ENCODE measurements at regions not wholly inside any gene's neighbourhood (a gene's known extent, or its start where the extent isn't known, plus 50 kb on each side); places are given as distances from the start of the nearest gene placed in this dataset.
"Not testable (repeated sequence)": the region's sequence is repeated elsewhere in the genome, so short reads cannot be mapped to it uniquely, and the experiment has no call there.

- H3K36me3 ChIP-seq; DNase-seq (ENCODE audit: low spot score in 2 of 2); H3K27ac ChIP-seq; H3K27me3 ChIP-seq; H3K4me1 ChIP-seq; intact Hi-C loops (cut with DNase I; ENCODE audit: low total_unique reads); H3K4me3 ChIP-seq; H3K9me3 ChIP-seq: not testable (repeated sequence)
These were observed 81.5 kb downstream of the TRIM69 start for GRCh38 chr15:44817797-44818196.

DNA sequence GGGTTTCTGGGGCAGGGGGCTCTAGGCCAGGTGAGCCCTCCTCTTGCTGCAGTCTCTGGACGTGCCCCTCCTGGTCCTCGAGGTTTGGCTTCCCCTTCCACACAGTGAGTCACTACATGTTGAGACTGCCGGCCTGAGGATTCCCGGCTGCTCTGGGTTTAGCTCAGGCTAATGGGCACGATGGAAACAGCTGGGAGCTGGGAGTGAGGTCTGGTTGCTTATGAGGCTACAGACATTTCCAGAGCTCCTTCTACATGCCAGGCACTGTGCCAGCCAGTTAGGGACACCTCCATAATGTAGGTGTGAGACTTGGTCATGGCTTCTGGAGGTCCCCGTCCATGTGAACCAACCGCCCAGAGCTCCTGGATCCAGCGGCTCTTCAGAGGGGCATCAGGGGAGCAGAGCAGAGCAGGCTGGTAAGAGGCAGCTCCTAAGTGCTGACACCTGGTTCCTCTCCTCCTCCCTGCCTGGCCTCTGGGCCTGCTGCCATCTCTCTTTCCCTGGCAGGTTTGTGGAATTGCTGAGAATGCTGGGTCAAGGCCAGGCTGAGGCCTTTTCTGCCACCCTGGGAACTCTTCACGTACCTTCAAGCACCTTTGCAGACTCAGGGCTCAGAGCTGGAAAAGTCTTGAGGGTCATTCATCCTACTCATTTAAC is 83.1 kb downstream of the TRIM69 start:
- peak overlapping the region in 1 of 2 donors; percentile 26 for H3K27ac ChIP-seq
- H3K36me3 ChIP-seq; H3K9me3 ChIP-seq; H3K4me3 ChIP-seq; H3K4me1 ChIP-seq; intact Hi-C loops (cut with DNase I; ENCODE audit: low total_unique reads); H3K27me3 ChIP-seq: not testable (repeated sequence)
- peak; percentile 56 to 76 for DNase-seq (ENCODE audit: low spot score in 2 of 2)

GRCh38 chr15:44820535-44820934 is 84.2 kb downstream of the TRIM69 start:
- DNase-seq (ENCODE audit: low spot score in 2 of 2); H3K4me3 ChIP-seq; intact Hi-C loops (cut with DNase I; ENCODE audit: low total_unique reads); H3K36me3 ChIP-seq; H3K27ac ChIP-seq; H3K9me3 ChIP-seq; H3K27me3 ChIP-seq; H3K4me1 ChIP-seq: not testable (repeated sequence)

DNA sequence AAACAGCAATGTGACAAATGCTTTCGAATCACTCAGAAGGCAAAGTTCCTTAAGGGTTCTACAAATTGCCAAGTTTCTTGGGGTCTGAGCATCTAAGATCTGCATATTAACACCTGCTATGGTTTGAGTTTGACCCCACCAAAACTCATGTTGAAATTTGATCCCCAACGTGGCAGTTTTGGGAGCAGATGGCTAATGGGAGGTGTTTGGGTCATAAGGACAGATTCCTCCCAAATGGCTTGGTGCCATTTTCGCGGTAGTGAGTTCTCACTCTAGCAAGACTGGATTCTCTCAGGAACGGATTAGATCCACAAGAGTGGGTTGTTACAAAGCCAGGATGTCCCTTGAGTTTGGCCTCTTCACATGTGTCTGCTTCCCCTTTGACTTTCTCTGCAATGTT is 84.6 kb downstream of the TRIM69 start:
- H3K27me3 ChIP-seq; intact Hi-C loops (cut with DNase I; ENCODE audit: low total_unique reads); DNase-seq (ENCODE audit: low spot score in 2 of 2); H3K4me1 ChIP-seq; H3K36me3 ChIP-seq; H3K9me3 ChIP-seq; H3K27ac ChIP-seq; H3K4me3 ChIP-seq: not testable (repeated sequence)

- intact Hi-C loops (cut with DNase I; ENCODE audit: low total_unique reads); H3K4me1 ChIP-seq; H3K36me3 ChIP-seq; DNase-seq (ENCODE audit: low spot score in 2 of 2); H3K27ac ChIP-seq; H3K27me3 ChIP-seq; H3K9me3 ChIP-seq; H3K4me3 ChIP-seq: not testable (repeated sequence)
These were observed 88.2 kb downstream of the TRIM69 start for GRCh38 chr15:44824277-44825145.

GRCh38 chr15:44826583-44826982 is 90.3 kb downstream of the TRIM69 start:
- intact Hi-C loops (cut with DNase I; ENCODE audit: low total_unique reads); H3K27me3 ChIP-seq; H3K4me1 ChIP-seq; DNase-seq (ENCODE audit: low spot score in 2 of 2); H3K9me3 ChIP-seq; H3K36me3 ChIP-seq; H3K4me3 ChIP-seq; H3K27ac ChIP-seq: not testable (repeated sequence)

- H3K36me3 ChIP-seq; H3K9me3 ChIP-seq; intact Hi-C loops (cut with DNase I; ENCODE audit: low total_unique reads); H3K27ac ChIP-seq; H3K27me3 ChIP-seq; DNase-seq (ENCODE audit: low spot score in 2 of 2); H3K4me3 ChIP-seq; H3K4me1 ChIP-seq: not testable (repeated sequence)
These were observed 92.0 kb downstream of the TRIM69 start for GRCh38 chr15:44828229-44828914.

DNA sequence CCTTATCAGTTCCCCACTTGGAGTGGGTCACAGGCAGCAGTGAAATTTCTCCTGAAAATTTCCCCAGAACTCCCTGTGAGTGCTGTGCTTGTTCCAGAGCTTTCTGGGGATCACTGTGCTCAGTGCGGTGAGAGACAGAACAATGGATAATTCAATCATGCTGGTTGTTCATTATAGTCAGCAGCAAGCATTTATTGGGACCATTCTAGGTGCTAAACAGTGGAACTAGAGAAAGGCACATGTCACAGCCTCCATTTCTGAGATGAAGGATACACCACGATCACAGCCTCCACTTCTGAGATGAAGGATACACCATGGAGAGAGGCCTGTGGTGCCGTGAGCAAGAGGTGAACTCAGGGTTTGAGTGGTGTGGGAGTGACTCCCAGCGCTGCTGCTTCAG is 92.8 kb downstream of the TRIM69 start:
- H3K4me3 ChIP-seq; H3K36me3 ChIP-seq; intact Hi-C loops (cut with DNase I; ENCODE audit: low total_unique reads); H3K27me3 ChIP-seq; DNase-seq (ENCODE audit: low spot score in 2 of 2); H3K27ac ChIP-seq; H3K4me1 ChIP-seq; H3K9me3 ChIP-seq: not testable (repeated sequence)

DNA sequence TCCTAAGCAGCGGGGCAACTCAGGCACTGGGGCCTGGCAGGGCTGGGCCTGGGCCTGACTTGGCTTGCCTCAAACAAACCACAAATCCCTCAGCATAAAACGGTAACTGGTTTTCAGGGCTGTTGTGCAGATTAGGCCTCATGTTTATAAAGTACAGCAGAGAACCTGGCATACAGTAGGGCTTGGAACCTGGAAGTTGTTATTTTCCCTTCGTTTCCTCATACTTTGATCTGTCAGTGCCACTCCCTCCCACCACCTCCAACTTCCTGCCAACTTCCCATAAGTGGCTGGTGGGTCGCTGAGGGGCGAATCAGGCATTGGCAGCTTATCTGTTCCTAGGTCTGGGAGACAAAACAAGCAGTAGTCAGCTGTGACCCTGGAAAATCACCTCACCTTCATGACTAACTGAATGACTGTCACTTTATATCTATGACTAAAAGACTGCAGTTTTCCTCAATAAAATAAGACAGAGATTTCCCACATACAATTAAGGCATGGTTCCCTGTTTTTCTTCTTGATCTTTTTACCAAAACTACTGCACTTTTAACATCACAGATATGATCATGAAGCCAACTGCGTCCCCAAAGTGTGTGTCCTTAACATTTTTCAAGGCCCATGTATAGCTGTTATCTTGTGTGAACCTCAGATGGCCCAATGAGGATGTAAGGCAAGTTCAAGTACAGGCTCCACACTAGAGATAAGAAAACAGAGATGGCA is 94.5 kb downstream of the TRIM69 start:
- H3K27me3 ChIP-seq; H3K4me3 ChIP-seq; intact Hi-C loops (cut with DNase I; ENCODE audit: low total_unique reads); H3K4me1 ChIP-seq; H3K9me3 ChIP-seq; DNase-seq (ENCODE audit: low spot score in 2 of 2); H3K36me3 ChIP-seq: not testable (repeated sequence)
- peak overlapping the region; percentile 57 to 79 for H3K27ac ChIP-seq

DNA sequence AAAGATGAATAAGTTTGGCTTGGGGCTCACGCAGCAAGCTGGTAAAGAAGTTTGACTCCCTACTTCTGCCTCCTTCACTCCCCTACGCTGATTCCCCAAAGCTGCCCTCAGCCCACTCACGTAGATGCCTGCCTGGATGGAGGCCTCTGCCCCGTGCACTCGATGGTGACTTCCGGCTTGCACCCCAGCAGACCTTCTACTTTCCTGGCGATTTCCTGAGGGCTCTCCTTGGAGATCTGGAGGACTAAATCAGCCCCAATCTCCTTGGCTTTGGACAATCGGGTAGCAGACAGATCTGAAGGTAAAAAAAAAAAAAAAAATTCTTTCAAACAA is 95.0 kb downstream of the TRIM69 start:
- intact Hi-C loops (cut with DNase I; ENCODE audit: low total_unique reads); H3K27me3 ChIP-seq; H3K4me1 ChIP-seq; H3K36me3 ChIP-seq; DNase-seq (ENCODE audit: low spot score in 2 of 2); H3K27ac ChIP-seq; H3K9me3 ChIP-seq; H3K4me3 ChIP-seq: not testable (repeated sequence)

GRCh38 chr15:44832133-44832532 is 95.8 kb downstream of the TRIM69 start:
- DNase-seq (ENCODE audit: low spot score in 2 of 2); H3K36me3 ChIP-seq; H3K9me3 ChIP-seq; intact Hi-C loops (cut with DNase I; ENCODE audit: low total_unique reads); H3K4me3 ChIP-seq; H3K27me3 ChIP-seq; H3K4me1 ChIP-seq; H3K27ac ChIP-seq: not testable (repeated sequence)

DNA sequence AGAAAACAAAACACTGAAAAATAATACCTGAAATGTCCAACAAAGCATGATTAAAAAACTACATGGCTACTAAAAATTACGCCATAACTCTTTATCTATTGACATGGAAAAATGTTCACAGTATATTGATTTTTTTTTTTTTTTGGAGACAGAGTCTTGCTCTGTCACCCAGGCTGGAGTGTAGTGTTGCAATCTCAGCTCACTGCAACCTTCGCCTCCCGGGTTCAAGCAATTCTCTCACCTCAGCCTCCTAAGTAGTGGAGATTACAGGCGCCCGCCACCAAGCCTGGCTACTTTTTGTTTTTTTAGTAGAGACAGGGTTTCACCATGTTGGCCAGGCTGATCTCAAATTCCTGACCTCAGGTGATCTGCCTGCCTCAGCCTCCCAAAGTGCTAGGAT is 96.8 kb downstream of the TRIM69 start:
- DNase-seq (ENCODE audit: low spot score in 2 of 2); H3K27me3 ChIP-seq; H3K9me3 ChIP-seq; intact Hi-C loops (cut with DNase I; ENCODE audit: low total_unique reads); H3K36me3 ChIP-seq; H3K4me1 ChIP-seq; H3K4me3 ChIP-seq; H3K27ac ChIP-seq: not testable (repeated sequence)

DNA sequence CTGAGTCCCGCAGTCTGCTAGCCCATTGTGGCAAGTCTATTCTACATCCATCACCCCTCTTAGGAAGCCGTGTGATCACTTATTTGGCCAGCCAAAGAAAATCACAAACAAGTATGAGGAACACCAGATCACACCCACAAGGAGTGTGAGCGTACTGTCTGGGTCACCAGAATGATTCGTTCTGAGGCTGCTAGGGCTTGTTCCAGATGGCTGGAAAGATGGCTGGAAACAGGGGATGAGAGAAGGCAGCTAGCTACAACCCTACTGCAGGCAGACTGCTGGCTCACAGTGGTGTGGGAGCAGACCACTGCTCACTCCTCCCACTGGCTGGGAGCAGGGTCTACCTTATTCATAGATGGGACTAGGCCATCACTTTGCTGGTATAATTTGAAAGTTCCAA is 97.4 kb downstream of the TRIM69 start:
- DNase-seq (ENCODE audit: low spot score in 2 of 2); H3K9me3 ChIP-seq; intact Hi-C loops (cut with DNase I; ENCODE audit: low total_unique reads); H3K36me3 ChIP-seq; H3K4me1 ChIP-seq; H3K27me3 ChIP-seq; H3K27ac ChIP-seq; H3K4me3 ChIP-seq: not testable (repeated sequence)

Measured in breast epithelium (tissue), 4 donors.